Bronchial epithelial cell (primary cell): ENCODE measurements at regions not wholly inside any gene's neighbourhood (a gene's known extent, or its start where the extent isn't known, plus 50 kb on each side); places are given as distances from the start of the nearest gene placed in this dataset.

Source experiments
- DNase-seq: peaks from one replicate; pipeline ENCODE4 v3.0.0-alpha.2; 2010; ENCODE audit warnings: low read depth
- FAIRE-seq: peaks from 2 replicates; lab custom pipeline; 2011; peaks lifted over from hg19 to GRCh38; lab: Jason Lieb, UNC
- H3K27me3 ChIP-seq: 2 replicates; pipeline ENCODE4 v1.5.1; 2011; ENCODE audit warnings: low read length; ENCODE audit not compliant: control insufficient read depth, insufficient read depth
- H3K36me3 ChIP-seq: 2 replicates; pipeline ENCODE4 v1.5.1; 2011; ENCODE audit warnings: low read length; ENCODE audit not compliant: control insufficient read depth, insufficient read depth
- H3K4me3 ChIP-seq: 2 replicates; pipeline ENCODE4 v1.5.1; 2011; ENCODE audit warnings: mild to moderate bottlenecking, low read depth, low read length, control low read depth
- TF ChIP-seq, protein P1 (sequence below): IDR thresholded peaks from 2 replicates; pipeline ENCODE4 v1.5.1; 2011; ENCODE audit warnings: mild to moderate bottlenecking, moderate library complexity, low read length, control low read depth, inconsistent platforms; ENCODE audit not compliant: insufficient read depth, severe bottlenecking

DNA sequence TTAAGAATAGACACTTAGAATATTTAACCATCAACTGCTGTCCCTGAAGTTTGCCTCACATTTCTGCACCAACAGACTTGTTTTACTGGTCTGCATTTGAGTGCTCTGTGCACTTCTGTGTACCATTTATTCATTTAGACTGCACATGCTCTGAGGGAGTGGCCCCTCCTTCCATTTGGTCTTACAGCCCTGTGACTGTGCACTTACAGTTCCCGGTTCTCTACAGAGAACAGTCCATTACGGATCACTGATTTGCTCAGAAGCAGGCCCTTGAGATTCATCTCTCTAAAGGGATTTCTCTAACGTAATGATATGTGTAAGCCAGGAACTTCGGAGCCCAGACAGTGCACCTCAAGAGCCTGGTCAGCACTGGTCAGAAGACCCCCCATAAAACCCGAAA is 247.3 kb upstream of the BLID start:
- FAIRE-seq (no peak), DNase-seq (no peak)
- no peaks in the 10 kb centered on the region for H3K27me3 ChIP-seq
- no peak overlapping the region for H3K4me3 ChIP-seq
- no peaks in the 10 kb centered on the region for H3K36me3 ChIP-seq
- TF ChIP-seq, protein P1, sequence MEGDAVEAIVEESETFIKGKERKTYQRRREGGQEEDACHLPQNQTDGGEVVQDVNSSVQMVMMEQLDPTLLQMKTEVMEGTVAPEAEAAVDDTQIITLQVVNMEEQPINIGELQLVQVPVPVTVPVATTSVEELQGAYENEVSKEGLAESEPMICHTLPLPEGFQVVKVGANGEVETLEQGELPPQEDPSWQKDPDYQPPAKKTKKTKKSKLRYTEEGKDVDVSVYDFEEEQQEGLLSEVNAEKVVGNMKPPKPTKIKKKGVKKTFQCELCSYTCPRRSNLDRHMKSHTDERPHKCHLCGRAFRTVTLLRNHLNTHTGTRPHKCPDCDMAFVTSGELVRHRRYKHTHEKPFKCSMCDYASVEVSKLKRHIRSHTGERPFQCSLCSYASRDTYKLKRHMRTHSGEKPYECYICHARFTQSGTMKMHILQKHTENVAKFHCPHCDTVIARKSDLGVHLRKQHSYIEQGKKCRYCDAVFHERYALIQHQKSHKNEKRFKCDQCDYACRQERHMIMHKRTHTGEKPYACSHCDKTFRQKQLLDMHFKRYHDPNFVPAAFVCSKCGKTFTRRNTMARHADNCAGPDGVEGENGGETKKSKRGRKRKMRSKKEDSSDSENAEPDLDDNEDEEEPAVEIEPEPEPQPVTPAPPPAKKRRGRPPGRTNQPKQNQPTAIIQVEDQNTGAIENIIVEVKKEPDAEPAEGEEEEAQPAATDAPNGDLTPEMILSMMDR: no peak

DNA sequence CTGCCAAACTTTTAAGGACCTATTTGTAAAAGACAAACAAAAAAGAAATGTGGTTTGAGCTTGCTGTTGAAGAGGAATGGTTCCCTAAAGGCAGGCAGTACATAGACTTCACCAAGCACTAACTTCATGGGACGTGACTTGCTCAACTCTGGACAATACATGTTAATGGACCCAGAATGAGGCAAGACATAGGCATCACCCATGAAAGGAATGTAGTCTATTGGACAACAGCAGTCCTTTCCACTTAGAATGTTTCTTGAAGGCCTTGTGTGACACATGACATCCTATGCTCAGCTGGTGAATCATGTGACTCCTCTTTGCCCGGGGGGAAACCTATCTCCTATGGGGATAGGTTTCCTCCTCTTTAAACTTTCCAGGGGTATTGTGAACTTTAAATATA is 246.4 kb upstream of the BLID start:
- DNase-seq (peak; percentile 5), FAIRE-seq (no peak)
- Histone ChIP-seq H3K27me3 (no peaks in the 10 kb centered on the region), H3K36me3 (no peaks in the 10 kb centered on the region), H3K4me3 (no peak overlapping the region)
- TF ChIP-seq, protein P1: no peak

DNA sequence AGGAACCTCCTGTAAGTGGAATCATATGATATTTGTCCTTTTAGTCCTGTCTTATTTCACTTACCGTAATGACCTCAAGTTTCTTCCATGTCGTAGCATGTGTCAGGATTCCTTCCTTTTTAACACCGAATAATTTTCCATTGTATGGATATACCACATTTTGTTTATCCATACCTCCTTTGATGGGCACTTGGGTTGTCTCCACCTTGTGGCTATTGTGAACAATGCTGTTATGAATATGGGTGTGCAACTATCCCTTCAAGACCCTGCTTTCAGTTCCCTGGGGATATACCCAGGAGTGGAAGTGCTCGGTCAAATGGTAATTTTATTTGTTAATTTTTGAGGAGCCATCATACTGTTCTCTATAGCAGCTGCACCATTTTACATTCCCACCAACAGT is 244.9 kb upstream of the BLID start:
- TF ChIP-seq, protein P1: no peak
- no peaks in the 10 kb centered on the region for H3K36me3 ChIP-seq
- DNase-seq (no peak), FAIRE-seq (no peak)
- no peak overlapping the region for H3K4me3 ChIP-seq
- H3K27me3 ChIP-seq: no peaks in the 10 kb centered on the region

DNA sequence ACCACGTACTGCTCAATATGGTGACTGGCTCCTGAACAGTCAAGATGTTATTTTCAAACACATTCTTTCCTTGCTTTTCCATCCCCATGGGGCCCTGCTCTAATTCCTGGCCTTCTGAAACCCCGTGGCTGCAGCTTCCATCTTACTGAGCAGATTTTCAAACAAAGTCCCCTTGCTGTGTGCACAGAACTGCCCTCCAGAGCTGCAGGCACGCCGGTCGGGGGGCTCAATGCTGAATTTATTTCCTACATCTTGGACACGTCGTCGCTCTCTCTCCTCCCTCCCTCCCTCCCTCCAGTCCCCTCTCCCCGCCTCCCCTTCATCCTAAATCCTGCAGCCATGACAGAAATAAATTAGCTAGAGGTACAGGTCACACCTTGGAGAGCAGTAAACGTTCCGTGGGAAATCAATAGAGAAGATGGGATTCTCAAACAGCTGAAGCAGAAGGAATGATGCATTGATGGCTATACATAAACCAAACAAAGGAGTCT is 243.1 kb upstream of the BLID start:
- FAIRE-seq: no peak
- no peaks in the 10 kb centered on the region for H3K36me3 ChIP-seq
- no peaks in the 10 kb centered on the region for H3K27me3 ChIP-seq
- H3K4me3 ChIP-seq: no peak overlapping the region
- DNase-seq: no peak
- TF ChIP-seq, protein P1: no peak

DNA sequence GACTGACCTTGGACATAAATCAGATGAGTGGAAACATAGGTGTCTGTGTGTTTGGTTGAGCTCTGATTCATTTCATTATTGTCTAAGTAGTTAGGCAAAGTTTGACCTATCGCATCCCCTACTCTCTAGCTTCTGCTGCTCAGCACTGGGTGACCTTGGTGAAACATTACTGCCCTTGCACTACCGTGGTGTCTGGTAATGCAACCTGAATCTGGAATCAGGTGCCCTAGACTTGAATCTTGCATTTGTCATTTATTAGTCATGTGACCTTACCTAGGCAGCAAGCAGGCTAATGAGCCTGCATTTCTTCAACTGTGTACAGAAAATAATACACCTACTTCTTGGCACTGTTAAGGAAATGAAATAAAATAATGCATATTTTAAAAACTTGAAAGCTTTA is 242.3 kb upstream of the BLID start:
- Histone ChIP-seq H3K27me3 (no peaks in the 10 kb centered on the region), H3K36me3 (no peaks in the 10 kb centered on the region), H3K4me3 (no peak overlapping the region)
- no peak for DNase-seq
- TF ChIP-seq, protein P1: no peak
- no peak for FAIRE-seq

DNA sequence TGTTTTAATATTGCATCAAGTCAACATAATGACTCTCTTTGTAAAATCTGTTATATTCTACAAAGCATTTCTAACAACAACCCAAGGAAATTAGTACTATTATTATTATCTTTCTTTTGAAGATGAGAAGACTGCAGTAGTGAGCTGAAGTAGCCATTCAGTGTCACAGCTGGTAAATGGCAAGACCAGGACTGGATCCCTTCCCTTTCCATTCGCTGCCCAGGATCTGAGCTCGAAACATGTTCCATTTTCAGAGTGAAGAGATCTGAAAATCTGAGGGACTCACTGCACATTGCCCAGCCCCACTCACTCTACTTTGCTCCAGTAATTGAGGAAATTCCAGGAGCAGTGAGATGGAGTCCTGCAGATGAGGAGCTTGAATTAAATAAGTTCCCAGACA is 240.0 kb upstream of the BLID start:
- TF ChIP-seq, protein P1: no peak
- Histone ChIP-seq H3K36me3 (no peaks in the 10 kb centered on the region), H3K27me3 (no peaks in the 10 kb centered on the region), H3K4me3 (no peak overlapping the region)
- FAIRE-seq (no peak), DNase-seq (no peak)
